Stimulated activated CD4-positive, alpha-beta T cell treated with anti-CD3 and anti-CD28 coated beads, Interleukin-15, amount 100 ng/mL, for 48 hours (primary cell): ENCODE measurements at regions not wholly inside any gene's neighbourhood (a gene's known extent, or its start where the extent isn't known, plus 50 kb on each side); places are given as distances from the start of the nearest gene placed in this dataset.

ENCODE experiments used
- DNase-seq, 2 donors: peaks; one replicate each; pipeline ENCODE4 v3.0.0-alpha.2; 2020; ENCODE audit warnings: low read depth in 2 of 2

DNA sequence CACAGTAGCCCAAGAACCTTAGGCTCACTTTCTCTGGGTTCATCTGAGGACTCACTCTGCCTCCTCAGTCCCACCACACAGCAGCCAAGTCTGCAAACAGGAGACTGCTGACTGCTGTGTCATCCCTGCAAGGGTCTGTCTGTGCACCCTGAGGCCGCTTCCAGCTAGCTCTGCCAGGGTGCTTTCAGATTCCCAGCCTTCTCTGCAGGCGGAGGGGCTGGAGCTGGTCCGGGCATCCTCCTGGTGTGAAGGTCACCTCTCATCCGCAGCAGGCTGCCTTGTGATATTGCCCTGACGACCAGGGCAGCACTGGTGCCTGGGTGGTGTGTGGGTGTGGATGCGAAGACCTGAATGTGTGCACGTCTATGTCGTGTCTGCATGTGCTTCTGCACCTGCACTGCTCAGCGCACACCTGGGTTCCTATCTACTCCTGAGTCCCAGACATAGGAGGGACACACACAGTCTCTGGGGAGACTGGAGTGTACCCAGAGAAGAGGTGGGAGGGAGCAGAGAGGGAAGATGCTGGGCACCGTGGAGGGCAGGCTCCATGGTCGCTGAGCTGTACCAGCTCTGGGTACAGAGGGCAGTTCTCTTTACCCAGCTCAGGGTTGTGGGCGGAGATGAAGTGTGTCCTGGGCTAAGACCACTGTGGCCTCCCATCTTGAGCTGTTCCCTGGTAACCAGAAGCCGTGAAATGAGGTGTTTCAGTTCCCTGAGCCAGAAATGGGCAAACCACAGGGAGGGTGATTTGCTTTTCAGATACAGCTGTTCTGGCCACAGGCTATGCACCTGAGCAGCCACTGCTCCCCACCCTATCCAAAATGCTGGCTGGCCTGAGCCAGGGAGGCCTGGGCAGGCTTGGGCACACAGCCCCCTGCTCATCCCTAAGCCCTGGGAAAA is 160.9 kb upstream of the CSF3R start:
- no peak for DNase-seq

DNA sequence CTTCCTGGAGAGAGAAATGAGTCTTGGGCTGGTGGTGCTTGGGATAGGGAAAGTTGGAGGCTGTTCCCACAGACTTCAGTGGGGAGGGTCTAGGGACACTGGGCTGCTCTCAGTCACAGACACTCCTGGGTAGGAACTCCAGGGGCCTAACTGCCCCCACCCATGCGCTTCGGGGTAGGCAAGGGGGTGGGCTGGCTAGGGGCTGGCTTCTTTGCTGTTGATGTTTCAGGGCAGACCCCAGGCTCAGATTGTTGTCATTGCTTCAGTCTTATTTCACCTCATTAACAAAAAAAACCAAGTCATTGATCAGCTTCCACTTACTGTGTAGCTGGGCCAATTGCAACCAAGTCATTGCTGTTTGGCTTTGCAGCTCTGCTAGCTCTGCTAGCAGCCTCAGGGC is 160.1 kb upstream of the CSF3R start:
- no peak for DNase-seq

DNA sequence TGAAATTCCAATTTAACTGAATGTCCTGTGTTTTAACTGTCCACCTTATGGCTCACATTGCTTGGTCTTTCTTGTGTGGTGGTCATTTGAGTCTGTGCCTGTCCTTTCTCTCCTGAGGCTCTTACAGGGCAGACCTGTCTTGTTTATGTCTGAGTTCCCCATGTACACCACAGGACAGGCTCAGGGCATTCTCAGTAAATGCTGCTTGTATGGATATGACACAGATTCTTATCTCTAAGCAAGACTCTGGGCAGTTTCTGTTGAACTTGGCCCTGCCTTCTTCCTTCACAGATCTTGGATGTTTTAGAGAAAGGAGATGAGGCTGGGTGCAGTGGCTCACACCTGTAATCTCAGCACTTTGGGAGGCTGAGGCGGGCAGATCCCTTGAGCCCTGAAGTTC is 159.1 kb upstream of the CSF3R start:
- DNase-seq: no peak

DNA sequence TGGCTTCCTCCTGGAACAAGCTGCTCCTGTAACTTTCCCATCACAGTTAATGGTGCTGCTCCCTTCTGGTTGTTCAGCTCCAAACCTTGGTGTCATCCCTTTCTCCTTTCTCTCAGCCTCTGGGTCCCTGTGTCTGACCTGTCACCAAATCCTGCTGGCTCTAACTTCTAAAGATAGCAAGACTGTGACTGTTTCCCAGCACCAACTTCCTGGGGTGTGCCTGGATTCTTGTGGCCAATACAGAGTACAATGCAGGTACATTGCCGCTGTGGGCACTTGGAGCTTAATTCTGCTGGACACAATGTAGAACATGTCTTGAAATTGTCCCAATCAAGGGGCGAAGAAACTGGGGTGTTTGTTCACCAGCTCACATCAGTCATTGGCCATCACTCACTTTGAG is 156.7 kb upstream of the CSF3R start:
- DNase-seq: no peak

DNA sequence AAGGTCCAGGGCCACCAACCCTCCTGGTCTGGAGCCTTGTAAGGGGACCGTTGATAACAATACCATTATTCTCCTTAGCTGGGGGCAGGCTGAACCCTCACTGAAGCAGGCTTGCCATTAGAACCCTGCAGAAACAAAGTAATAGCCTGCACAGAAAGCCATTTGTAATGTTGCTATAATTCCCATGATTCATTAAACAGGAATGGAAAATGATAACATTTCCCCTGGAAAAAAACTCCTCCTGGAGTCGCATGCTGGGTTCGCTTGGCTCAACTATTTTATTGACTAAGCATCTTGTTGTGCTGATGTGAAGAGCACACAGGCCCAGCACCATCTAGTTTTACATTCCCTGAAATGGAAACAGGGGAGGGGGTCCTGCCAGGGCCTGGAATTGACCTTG is 155.6 kb upstream of the CSF3R start:
- no peak for DNase-seq

DNA sequence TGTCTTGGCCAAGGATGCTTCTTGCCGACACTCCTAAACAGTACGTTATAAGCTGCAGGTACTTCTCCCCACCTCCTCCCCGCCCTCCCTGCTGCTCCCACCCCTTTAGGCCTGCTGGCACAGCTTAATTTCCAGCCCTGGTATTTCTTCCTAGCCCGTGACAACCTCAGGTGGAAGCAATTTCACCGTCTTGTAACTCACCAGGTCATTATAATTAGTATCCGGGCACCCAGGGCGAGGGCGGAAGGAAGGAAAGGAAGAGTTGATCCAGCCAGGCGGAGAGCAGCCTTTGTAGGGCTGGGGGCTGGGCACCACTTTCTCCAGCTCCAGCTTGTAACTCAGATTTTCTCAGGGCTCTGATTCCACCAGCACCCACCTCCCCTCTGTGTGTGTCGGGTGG is 153.5 kb upstream of the CSF3R start:
- no peak for DNase-seq

DNA sequence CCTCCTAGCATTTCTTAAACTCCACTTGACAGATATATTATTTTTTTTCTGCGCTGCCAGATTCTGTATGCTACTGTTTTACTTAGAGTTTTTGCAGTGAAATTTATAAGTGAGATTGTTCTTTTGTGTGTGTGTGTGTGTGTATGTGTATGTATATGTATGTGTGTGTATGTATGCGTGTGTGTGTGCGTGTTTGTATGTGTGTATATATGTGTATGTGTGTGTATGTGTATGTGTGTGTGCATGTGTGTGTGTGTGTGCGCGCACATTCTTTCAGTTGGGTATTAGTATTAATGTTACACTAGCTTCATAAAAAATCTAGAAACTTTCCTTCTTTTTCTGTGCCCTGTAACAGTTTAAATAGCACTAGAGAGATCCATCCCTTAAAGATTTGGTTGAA is 152.6 kb upstream of the CSF3R start:
- no peak for DNase-seq

DNA sequence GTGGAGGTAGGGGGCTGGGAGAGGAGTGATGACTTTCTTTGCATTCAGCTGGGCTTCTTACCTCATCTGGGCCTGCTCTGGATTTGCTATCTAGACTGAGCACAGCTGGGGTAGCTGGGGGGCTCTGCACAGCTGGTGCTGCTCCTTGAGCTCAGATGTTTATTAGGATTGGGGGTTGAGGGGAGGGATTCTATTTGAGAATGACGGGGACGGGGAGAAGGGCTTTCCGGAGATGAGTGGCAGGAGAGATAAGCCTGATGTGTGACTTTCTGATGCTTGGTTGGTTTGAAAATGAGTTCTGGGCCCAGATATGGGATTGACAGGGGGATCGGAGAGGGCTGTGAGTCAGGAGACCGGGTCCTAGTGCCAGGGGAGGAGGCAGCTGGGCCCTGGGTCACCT is 146.1 kb upstream of the CSF3R start:
- no peak for DNase-seq

DNA sequence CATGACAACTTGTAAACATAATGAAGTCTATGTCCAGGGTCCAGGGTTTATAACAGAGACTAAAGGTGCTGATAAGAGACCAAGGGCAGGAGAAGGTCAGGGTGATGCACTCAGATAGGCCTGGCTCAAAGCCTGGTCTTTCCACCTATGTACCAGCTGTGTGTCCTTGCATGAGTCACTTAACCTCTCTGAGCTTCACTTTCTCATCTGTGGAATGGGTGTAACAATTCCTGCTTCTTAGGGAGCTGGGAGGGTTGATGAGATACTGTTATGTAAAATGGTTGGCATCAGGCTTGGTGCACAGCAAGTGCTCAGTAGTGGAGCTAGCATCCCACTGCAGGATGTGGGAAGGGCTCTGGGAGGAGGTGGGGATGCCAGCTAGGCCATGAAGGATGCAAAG is 143.7 kb upstream of the CSF3R start:
- no peak for DNase-seq

DNA sequence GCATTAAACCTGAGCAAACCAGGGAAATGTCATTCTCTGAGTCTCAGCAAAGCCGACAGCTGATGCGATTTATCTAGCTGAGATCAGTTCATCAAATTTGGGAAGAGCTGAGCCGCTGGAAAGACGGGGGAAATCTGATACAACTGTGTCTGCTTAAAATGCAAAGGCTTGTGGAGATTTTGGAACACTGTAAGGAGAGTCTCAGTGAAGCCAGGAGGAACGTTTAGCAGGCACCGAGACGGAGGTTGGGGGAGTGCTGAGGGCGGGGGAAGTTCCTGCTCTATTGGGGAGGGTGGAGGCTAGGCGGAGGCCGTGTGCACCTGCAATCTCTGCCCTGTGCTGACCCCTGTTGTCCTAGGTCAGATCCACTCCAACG is 143.2 kb upstream of the CSF3R start:
- DNase-seq: no peak

DNA sequence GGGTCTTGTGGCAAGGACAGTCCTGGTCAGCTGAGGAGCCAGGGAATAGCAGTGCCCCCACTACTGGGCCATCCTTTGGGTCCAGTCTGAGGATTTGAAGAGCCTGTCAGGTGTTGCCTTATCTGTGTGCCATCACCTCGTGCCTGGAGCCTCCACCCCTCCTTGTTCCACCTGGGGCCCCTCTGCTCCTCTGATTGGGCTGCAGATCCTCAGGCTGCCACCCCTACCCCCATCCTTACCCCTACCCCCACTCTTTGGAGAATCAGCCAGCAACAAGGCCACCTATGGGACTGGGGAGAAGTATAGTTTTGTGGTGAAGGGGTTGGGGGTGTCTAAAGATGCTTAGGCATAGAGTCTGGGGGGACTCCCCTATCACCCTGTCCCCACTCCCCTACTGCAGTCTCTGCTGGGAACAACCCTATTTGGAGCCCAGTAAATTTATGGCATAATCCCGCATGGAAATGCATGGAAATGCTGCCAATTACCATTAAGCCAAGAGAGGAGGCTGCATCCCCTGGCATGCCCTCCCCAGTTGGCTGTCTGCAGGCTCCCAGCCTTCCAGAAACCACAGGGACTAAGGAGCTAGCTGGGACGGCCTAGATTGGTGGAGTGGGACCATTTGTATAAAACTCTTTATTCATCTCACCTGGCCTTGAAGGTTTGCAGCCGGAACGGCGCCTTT is 142.7 kb upstream of the CSF3R start:
- no peak for DNase-seq

DNA sequence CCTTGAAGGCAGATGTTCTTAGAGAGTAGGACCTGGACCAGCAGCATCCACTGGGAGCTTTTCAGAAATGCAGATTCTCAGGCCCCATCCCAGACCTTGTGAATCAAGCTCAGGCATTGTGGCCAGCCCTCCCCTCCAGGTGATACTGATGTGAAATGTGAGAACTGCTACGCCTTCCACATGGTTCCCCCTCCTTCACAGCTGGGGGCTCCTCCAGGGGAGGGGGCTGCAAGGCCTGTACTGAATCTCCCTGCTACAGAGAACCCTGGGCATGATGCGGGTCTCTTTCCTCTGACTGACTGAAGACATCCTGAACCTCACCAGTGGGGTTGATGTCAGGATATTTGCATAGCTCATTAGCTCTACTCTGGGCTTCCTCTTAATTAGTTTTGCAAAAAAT is 141.8 kb upstream of the CSF3R start:
- no peak for DNase-seq

DNA sequence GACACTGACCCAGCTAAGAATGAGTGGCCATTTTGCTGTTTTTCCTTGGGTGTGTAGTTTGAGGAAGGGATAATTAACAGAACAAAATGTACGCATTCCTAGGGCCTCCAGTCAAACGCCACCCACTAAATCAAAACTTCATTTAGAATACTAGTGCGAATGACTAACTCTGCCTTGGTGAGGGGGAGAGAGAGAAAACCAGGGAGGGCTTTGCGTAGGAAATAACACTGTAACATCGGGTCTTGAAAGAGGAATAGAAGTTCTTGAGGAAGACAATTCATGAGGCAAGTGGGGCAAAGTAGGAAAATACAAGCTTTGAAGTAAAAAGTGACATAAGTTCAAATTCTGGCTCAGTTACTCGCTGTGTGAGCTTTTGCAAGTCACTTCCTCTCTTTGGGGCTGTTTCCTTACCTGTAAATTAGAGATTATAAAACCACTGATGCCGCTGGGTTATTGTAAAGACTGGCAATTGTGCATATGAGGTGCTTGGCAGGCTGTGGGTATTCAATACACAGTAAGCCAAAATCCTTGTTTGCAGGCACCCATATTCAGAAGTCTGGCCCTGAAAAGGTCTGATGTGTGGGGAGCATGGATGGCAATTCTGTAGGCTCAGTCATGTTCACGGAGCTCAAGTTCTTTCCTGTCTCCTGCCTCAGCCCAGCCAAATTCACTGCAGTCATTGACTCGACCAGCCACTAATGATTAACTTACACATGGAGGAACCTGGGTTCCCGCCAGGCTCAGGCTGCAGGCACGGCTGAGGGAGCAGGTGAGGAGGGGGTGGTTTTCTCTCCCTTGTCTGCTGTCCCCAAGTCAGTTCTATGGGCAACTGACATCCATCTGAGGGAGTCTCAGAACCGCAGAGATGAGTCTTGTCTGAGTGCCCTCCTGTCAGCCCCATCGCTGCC is 140.3 kb upstream of the CSF3R start:
- no peak for DNase-seq

DNA sequence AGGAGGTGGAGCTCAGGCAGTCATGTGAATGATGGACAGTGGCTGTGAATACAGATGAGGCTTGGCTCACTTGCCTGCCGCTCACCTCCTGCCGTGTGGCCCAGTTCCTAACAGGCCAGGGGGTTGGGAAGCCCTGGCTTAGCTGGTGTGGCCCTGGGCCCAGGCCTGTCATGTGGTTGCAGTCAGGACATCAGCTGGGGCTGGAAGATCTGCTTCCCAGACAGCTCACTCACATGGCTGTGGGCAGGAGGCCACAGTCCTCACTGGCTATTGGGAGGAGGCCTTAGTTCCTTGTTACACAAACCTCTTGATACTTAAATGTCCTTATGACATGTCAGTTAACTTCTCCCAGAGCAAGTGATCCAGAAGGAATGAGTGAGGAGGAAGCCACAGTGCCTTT is 138.8 kb upstream of the CSF3R start:
- no peak for DNase-seq

DNA sequence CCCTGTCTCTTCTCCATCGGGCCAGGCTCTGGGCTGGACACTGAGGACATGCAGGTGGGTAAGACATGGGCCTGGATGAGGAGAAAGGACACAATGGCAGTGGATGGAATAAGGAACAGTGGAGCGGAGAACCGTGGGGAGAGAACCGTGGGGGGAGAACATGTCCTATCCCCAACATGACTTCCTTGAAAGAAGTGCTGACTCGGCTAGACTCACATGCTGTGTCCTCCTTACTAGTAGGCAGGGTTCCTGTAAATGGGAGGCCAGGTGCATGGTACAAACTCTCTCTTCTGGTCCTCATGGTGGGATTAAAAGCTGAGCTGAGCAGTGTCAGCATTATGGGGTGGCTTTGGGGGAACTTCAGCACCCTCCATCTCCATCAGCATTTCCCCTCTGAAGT is 137.4 kb upstream of the CSF3R start:
- no peak for DNase-seq

DNA sequence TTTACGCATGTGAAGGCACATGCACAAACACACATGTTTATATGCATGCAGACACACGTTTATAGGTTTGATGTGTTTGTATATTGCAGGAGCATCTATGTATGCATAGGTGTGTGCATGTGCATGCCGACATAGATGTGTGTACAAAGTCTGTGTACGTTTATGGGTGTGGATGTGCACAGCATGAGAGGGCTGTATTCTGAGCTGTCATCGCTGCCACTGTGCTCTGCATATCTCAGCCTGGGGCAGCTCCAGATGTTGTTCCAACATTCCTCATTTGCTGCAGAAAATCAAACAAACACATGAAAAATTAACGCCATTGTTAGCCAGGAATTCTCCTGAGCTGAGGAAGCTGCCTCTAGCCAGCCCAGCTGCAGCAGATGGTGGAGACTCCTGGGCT is 132.3 kb upstream of the CSF3R start:
- no peak for DNase-seq

DNA sequence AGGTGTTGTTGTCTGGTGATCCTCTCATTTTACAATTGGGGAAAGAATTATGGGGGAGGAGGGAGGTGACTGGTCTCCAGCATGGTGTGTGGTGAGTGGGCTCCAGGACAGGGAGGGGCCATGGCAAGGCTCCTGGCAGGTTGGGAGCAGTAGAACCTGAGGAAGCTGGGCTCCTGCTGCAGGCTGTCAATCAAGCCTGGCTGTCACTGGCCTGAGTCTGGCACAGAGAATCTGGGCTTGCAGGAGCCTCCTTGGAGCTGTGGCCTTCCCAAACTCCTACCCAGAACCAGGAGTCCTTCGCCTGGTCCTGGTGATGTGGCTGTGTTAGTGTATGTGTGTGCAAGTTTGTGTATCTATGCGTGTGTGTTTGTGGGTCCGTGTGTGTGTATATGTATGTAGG is 131.9 kb upstream of the CSF3R start:
- DNase-seq: no peak

DNA sequence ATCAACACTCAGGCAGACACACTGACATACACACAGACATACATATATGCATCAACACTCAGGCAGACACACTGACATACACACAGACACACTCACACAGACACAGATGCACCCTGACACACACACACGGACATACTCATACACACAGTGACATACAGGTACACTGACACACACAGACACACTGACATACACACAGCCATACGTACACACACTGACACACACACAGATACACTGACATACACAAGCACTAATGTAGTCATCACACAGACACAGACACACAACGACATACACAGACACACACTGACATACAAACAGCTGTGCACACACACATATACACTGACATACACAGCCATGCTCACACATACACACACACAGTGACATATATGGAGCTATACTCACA is 131.0 kb upstream of the CSF3R start:
- DNase-seq: no peak

DNA sequence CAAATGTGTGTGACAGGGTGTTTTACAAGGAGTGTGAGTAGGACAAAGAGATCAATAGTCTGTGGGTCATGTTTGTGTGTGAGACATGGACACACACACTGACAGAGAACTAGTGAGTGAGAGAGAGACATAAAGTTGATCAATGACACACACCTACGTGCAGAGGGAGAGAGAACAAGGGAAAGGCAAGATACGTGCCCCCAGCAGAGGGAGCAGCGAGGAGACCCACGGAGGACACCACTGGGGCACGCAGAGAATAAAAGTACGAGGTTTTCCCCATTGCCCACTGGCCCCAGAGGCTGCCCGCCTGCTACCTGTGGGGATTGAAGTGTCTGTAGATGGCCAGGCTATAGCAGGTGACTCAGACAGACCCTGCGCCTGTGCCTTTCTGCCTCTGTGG is 130.2 kb upstream of the CSF3R start:
- DNase-seq: no peak

DNA sequence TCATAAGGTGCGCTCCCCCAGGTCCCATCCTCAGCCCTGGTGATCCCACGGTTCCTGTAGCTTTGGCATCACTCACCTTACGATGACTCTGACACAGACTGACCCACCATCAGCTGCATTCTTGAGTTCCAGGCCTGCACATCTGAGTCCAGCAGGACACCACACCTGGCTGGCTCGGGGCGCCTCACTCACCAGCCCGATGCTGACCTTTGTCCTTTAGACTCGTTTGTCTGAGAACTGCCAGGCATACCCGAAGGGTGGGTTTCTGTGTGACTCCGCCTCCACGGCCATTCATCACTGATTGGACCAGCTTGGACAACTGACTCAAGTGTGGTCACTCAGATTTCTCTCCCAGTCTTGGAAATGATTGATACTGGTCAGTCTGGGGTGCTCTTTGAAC is 129.4 kb upstream of the CSF3R start:
- DNase-seq: no peak

DNA sequence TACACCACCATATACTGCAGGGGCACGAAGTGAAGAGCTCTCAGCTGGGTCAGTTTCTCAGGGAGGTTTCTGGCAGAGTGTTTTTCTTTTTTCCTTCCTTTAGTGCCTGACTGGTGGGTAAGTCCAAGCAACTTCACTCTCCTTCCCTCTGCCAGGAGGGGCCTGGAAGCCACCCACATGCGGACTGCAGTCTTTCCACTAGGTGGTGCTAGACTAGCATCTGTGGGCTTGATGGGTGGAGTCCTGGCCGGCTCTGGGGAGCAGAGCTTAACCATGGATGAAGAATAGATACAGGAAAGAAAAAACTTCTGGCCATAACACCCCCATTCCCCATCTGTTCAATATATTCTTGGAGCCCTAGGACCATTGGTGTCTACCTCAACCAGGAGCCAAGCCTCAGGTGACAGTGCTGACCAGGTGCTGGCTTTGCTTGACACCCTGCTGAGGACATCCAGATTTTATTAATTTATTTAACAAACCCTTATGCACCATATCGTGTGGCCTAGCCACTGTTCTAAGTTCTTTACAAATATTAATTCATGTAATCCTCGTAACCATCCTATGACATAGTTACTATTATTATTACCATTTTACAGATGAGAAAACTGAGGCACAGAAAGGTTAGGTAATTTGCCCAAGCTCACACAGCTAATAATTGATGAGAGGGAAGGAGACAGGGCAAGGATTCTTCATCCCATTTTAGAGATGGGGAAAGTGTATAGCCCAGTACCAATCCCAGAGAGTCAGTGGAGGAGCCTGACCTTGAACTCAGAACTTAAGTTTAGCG is 126.7 kb upstream of the CSF3R start:
- DNase-seq: peak; percentile 10 to 36

DNA sequence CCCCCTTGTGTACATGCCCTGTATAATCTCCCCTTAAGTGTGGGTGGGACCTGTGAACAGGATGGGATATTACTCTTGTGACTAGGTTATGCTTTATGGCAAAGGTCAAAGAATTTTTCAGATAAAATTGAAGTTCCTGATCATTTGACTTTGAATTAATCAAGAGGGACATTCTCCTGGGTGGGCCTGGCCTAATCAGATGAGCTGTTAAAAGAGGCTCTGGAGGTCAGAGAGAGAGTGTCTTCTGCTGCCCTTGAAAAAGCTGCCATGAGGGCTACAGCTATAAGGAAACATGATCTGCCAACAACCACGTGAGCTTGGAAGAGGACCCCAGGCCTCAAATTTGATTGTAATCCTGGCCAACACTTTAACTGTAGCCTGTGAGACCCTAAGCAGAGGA is 125.6 kb upstream of the CSF3R start:
- DNase-seq: no peak
